Thoracic aorta (tissue), 2 donors: ENCODE measurements at regions not wholly inside any gene's neighbourhood (a gene's known extent, or its start where the extent isn't known, plus 50 kb on each side); places are given as distances from the start of the nearest gene placed in this dataset.

Source experiments
- ATAC-seq: fragments of 150-250 bp; one replicate; pipeline ENCODE4 v1.8.0; 2017; ENCODE audit warnings: low read depth; ENCODE audit not compliant: insufficient number of reproducible peaks, low FRiP score
- DNase-seq: peaks from one replicate; pipeline ENCODE4 v3.0.0-alpha.2; 2020; ENCODE audit warnings: low spot score
- H3K27ac ChIP-seq, 2 donors: fragments of 200-600 bp; sonication (generic); 1 replicate in 1 of 2; 2 replicates in 1 of 2; pipeline ENCODE4 v1.5.1; 2016; ENCODE audit warnings: mild to moderate bottlenecking in 2 of 2, moderate library complexity in 2 of 2
- H3K27me3 ChIP-seq: fragments of 200-600 bp; sonication (generic); replicated peaks from 2 replicates; pipeline ENCODE4 v1.6.0; 2016; ENCODE audit warnings: mild to moderate bottlenecking; ENCODE audit not compliant: insufficient read depth
- H3K36me3 ChIP-seq: fragments of 200-600 bp; sonication (generic); one replicate; pipeline ENCODE4 v1.5.1; 2016
- H3K4me1 ChIP-seq, 2 donors: fragments of 200-600 bp; sonication (generic); 1 replicate in 1 of 2; 2 replicates in 1 of 2; pipeline versions ENCODE4 v1.5.1 to v1.6.0; 2016; ENCODE audit warnings: low read depth in 2 of 2, mild to moderate bottlenecking in 1 of 2; ENCODE audit not compliant: control insufficient read depth in 1 of 2
- H3K4me3 ChIP-seq: fragments of 200-600 bp; sonication (generic); 2 replicates; pipeline ENCODE4 v1.5.1; 2016; ENCODE audit warnings: mild to moderate bottlenecking
- H3K9me3 ChIP-seq: fragments of 200-600 bp; sonication (generic); 2 replicates; pipeline ENCODE4 v1.5.1; 2016
- CTCF ChIP-seq: fragments of 200-600 bp; sonication (generic); IDR thresholded peaks from one replicate; pipeline ENCODE4 v1.5.1; 2019; ENCODE audit warnings: antibody characterized with exemption

GRCh38 chr13:29956853-29957252, 106.4 kb upstream of the UBL3 start:
- ATAC-seq, result no peak
- Histone ChIP-seq H3K27me3 (no peaks in the 10 kb centered on the region), H3K27ac (no peak overlapping the region), H3K4me3 (no peak overlapping the region), H3K9me3 (no peaks in the 10 kb centered on the region), H3K36me3 (no peaks in the 10 kb centered on the region), H3K4me1 (no peaks in the 10 kb centered on the region)
- DNase-seq, result no peak
- no peak for TF ChIP-seq CTCF

- no peak for TF ChIP-seq CTCF
- Histone ChIP-seq H3K36me3 (no peaks in the 10 kb centered on the region), H3K27ac (no peak overlapping the region), H3K4me1 (no peaks in the 10 kb centered on the region), H3K27me3 (no peaks in the 10 kb centered on the region), H3K9me3 (no peaks in the 10 kb centered on the region), H3K4me3 (no peak overlapping the region)
- DNase-seq (no peak), ATAC-seq (no peak)
Observed at GRCh38 chr13:29955137-29955650, 104.8 kb upstream of the UBL3 start.

GRCh38 chr13:29954082-29955028, 103.9 kb upstream of the UBL3 start:
- DNase-seq, result no peak
- ATAC-seq, result no peak
- Histone ChIP-seq H3K27me3 (no peaks in the 10 kb centered on the region), H3K27ac (no peak overlapping the region), H3K4me1 (no peaks in the 10 kb centered on the region), H3K9me3 (no peaks in the 10 kb centered on the region), H3K36me3 (no peaks in the 10 kb centered on the region), H3K4me3 (no peak overlapping the region)
- TF ChIP-seq CTCF, result no peak

GRCh38 chr13:29953542-29953941, 103.1 kb upstream of the UBL3 start:
- Histone ChIP-seq H3K4me3 (no peak overlapping the region), H3K4me1 (no peaks in the 10 kb centered on the region), H3K36me3 (no peaks in the 10 kb centered on the region), H3K27ac (no peak overlapping the region), H3K9me3 (no peaks in the 10 kb centered on the region), H3K27me3 (no peaks in the 10 kb centered on the region)
- no peak for TF ChIP-seq CTCF
- DNase-seq (no peak), ATAC-seq (no peak)

GRCh38 chr13:29952245-29952644, 101.8 kb upstream of the UBL3 start:
- Histone ChIP-seq H3K4me3 (no peak overlapping the region), H3K4me1 (no peaks in the 10 kb centered on the region), H3K36me3 (no peaks in the 10 kb centered on the region), H3K27me3 (no peaks in the 10 kb centered on the region), H3K9me3 (no peaks in the 10 kb centered on the region), H3K27ac (no peak overlapping the region)
- ATAC-seq (no peak), DNase-seq (no peak)
- no peak for TF ChIP-seq CTCF
